NOMO-1 treated with DMSO at 0.1 percent for 48 hours (cell line): ENCODE measurements at regions not wholly inside any gene's neighbourhood (a gene's known extent, or its start where the extent isn't known, plus 50 kb on each side); places are given as distances from the start of the nearest gene placed in this dataset.
"Not testable (repeated sequence)": the region's sequence is repeated elsewhere in the genome, so short reads cannot be mapped to it uniquely, and the experiment has no call there.

Source experiments
- DNase-seq: peaks from one replicate; lab custom pipeline; 2025; ENCODE audit not compliant: unreplicated experiment; lab: John Stamatoyannopoulos, UW

DNA sequence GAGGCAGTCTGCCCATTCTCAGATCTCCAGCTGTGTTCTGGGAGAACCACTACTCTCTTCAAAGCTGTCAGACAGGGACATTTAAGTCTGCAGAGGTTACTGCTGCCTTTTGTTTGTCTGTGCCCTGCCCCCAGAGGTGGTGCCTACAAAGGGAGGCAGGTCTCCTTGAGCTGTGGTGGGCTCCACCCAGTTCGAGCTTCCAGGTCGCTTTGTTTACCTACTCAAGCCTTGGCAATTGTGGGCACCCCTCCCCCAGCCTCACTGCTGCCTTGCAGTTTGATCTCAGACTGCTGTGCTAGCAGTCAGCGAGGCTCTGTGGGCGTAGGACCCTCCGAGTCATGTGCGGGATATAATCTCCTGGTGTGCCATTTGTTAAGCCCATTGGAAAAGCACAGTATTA is 640.9 kb upstream of the SYNCRIP start:
- not testable (repeated sequence) for DNase-seq

DNA sequence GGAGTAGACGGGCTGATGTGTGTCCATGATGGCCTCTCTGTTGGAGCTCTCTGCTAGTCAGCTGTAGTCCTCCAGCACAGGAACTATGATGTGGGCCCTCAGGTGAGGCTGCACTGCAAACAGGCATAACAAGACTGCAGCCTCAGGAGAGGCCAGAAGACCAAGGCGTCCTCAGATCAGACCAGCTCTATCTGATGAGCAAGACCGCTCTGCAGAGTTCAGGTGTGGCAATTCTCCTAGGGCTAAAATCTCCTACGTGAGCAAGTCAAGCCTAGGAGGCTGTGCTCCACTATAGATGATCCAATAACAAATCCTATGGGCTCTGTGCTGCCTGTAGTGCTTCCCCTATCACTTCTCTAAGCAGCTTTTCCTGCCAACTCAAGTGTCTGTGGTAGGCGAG is 633.4 kb upstream of the SYNCRIP start:
- DNase-seq: no peak

DNA sequence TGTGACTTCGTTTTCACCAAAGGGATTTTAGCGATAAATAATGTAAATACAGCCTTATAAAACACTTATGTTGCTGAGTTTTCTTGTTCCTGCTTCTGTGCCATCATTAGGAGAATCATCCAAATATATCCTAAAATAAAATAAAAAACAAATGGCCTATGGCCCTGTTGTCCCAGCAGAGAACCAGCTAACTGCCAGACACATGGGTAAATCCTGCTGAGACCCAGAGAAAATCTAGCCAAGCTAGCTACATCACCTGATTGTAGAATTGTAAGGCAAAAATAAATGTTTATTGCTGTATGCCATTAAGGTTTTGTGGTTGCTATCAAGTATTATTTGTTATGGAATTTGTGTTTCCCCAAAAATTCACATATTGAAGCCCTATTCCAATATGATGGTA is 631.2 kb upstream of the SYNCRIP start:
- DNase-seq: no peak

DNA sequence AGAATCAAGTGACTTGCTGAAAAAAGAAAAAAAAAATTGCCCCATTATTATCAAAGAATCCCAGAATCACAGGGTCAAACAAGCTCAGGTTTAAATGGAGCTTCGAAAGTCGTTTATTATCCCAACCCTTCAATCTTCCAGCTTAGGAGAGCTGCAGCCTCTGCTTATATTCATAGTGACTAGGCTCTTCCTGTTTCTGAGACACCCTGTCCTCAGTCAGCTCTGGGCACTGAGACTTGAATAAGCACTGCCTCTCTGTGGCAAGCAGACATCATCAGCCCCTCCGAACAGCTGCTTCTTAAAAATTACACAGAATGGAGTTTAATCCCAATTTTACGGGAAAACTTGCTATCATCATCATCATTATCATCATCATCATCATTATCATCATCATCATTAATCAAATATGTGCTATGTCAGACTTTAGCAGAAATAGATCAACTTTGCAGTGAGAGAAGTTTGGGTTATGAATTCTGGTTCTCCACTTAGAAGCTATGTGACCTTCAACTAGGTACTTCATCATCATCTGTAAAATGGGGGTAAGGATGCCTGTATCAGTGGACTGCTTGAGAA is 614.0 kb upstream of the SYNCRIP start:
- DNase-seq: no peak

- no peak for DNase-seq
These were observed 613.3 kb upstream of the SYNCRIP start for GRCh38 chr6:86255973-86256372.

GRCh38 chr6:86251106-86251505 is 608.4 kb upstream of the SYNCRIP start:
- DNase-seq: no peak

DNA sequence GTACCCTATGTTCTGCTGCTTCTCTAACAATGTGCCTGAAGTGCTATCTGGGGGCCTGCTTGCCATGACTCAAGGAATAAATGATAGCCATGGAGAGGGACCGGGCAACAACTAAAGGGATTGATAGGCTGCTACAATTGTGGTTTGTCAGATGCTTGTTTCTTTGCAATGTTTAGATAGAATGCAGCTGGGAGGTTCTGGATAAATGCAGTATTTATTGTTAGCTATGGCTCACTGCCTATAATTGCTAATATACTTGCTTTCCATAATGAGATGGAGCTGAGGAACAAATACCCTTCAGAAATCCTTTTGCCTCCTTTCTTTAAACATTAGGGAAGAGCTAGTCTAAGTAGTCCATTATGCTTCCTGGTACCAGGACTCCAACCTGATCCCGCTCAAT is 575.2 kb upstream of the SYNCRIP start:
- no peak for DNase-seq

- DNase-seq: no peak
These were observed 572.6 kb upstream of the SYNCRIP start for GRCh38 chr6:86215323-86215722.

- DNase-seq: no peak
These were observed 563.3 kb upstream of the SYNCRIP start for GRCh38 chr6:86205980-86206379.

GRCh38 chr6:86203044-86203443 is 560.4 kb upstream of the SYNCRIP start:
- DNase-seq: no peak

- DNase-seq: no peak
These were observed 551.1 kb upstream of the SYNCRIP start for GRCh38 chr6:86193821-86194220.

DNA sequence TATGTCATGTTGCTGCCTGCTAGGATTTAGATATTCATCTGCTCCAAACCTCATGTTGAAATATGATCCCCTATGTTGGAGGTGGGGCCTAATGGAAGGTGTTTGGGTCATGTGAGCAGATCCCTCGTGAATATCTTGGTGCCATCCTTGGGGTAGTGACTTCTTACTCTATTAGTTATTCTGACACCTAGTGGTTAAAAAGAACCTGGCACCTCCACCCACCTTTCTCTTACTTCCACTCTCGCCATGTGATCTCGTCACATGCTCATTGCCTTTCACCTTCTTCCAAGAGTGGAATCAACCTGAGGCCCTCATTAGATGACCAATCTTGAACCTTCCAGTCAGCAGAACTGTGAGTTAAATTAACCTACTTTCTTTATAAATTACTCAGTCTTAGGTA is 549.4 kb upstream of the SYNCRIP start:
- DNase-seq: no peak

- DNase-seq: not testable (repeated sequence)
These were observed 532.5 kb upstream of the SYNCRIP start for GRCh38 chr6:86175149-86175548.

- DNase-seq: no peak
These were observed 512.2 kb upstream of the SYNCRIP start for GRCh38 chr6:86154852-86155251.

DNA sequence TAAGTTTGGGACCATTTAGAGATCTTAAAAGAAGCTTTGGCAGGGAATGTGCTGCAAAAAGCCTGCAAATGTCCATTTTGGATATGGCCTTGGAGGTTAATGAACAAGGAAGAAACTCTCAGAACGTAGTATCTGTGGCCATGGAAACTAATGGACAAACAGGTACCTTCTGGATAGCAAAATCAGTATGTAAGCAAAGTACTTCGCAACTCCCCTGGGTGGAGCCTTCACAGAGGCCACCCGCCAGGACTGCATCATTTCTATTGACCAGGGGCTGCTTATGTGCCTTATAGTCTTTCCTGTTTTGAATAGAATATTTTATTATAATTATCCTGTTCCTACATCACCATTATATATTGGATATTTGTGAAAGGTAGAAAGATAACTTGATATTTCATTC is 510.8 kb upstream of the SYNCRIP start:
- DNase-seq: no peak

DNA sequence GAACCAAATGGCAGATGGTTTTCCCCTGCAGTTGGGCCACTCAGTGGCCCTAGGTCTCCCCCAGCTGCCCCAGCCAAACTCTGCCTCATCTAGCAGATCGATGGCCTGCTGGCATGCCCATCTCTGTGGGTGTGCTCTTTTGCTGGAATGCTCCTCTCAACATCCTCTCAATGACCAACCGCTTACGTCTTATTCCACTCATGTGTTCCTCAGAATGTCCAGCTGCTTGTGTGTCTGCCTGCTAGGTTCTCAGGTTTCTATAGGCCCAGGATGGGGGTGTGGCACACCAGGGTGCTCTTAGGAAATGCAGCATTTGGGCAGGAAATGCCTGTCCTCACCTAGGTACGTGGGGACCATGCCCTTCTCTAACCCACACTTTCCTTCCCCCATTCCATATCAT is 509.9 kb upstream of the SYNCRIP start:
- DNase-seq: no peak

- DNase-seq: no peak
These were observed 505.9 kb upstream of the SYNCRIP start for GRCh38 chr6:86148586-86148985.

DNA sequence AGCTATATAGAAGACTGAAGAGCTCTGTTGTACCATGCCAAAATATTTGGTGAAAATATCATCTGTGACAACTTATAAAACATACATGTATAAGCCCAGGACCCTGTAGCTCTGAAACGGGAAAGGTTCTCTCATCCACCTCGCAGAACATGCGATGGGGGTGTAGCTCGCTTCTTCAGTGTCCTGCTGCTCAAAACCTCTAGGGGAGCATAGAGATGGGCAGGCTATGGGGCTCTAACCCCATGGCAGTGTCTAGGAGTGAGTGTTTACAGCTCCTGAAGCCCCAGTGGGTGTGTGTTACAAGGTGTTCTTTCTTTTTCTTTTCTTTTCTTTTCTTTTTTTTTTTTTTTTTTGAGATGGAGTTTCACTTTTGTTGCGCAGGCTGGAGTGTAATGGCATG is 505.2 kb upstream of the SYNCRIP start:
- DNase-seq: no peak

- DNase-seq: no peak
These were observed 504.6 kb upstream of the SYNCRIP start for GRCh38 chr6:86147311-86147710.

DNA sequence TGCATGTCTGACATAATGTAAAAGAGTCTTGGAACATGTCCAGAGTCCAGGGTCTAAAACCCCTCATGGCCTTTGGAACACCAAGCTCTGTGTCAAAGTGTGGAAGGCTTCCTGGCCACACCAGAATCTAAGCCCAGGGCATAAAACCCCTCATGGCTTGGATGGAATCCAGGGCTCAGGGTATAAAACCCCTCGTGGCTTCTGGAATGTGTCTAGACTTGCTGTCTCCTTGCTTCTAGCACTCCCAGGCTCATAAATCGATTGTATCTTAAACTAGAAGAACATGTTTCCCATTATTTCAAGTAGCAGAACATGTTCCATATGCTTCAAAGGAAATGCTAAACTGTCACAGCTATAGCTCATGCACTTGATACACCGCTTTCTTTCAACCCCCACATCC is 504.1 kb upstream of the SYNCRIP start:
- not testable (repeated sequence) for DNase-seq

GRCh38 chr6:86142326-86142725 is 499.6 kb upstream of the SYNCRIP start:
- no peak for DNase-seq

GRCh38 chr6:86128130-86128814 is 485.6 kb upstream of the SYNCRIP start:
- no peak for DNase-seq

GRCh38 chr6:86122086-86122485 is 479.4 kb upstream of the SYNCRIP start:
- no peak for DNase-seq
